HG03175 (cell line): ENCODE measurements at regions not wholly inside any gene's neighbourhood (a gene's known extent, or its start where the extent isn't known, plus 50 kb on each side); places are given as distances from the start of the nearest gene placed in this dataset.
"Not testable (repeated sequence)": the region's sequence is repeated elsewhere in the genome, so short reads cannot be mapped to it uniquely, and the experiment has no call there.

ENCODE experiments used
- ATAC-seq: cut with Tn5 transposase; IDR thresholded peaks from one replicate; pipeline ENCODE4 v1.9.1; 2021; ENCODE audit warnings: mild to moderate bottlenecking, moderate library complexity; ENCODE audit not compliant: unreplicated experiment

GRCh38 chr6:62819640-62820039 lies 391.6 kb upstream of the FKBP1C start:
- no peak for ATAC-seq

GRCh38 chr6:62808565-62809293 lies 402.5 kb upstream of the FKBP1C start:
- ATAC-seq = no peak

GRCh38 chr6:62805431-62805830 lies 405.8 kb upstream of the FKBP1C start:
- ATAC-seq = no peak

GRCh38 chr6:62803094-62803493 lies 408.2 kb upstream of the FKBP1C start:
- ATAC-seq = no peak

GRCh38 chr6:62797190-62797589 lies 414.1 kb upstream of the FKBP1C start:
- ATAC-seq = no peak

- ATAC-seq = no peak
These were observed 435.7 kb upstream of the FKBP1C start for GRCh38 chr6:62775427-62776022.

- ATAC-seq = not testable (repeated sequence)
These were observed 445.1 kb upstream of the FKBP1C start for GRCh38 chr6:62766174-62766573.

- ATAC-seq = no peak
These were observed 446.4 kb upstream of the FKBP1C start for GRCh38 chr6:62764841-62765240.

GRCh38 chr6:62763125-62763912 lies 447.9 kb upstream of the FKBP1C start:
- no peak for ATAC-seq

GRCh38 chr6:62746968-62747367 lies 460.9 kb upstream of the KHDRBS2 start:
- ATAC-seq = no peak

GRCh38 chr6:62746161-62746560 lies 460.1 kb upstream of the KHDRBS2 start:
- no peak for ATAC-seq

- no peak for ATAC-seq
These were observed 454.6 kb upstream of the KHDRBS2 start for GRCh38 chr6:62740596-62740995.

- ATAC-seq = no peak
These were observed 454.1 kb upstream of the KHDRBS2 start for GRCh38 chr6:62740171-62740570.

GRCh38 chr6:62737792-62738191 lies 451.8 kb upstream of the KHDRBS2 start:
- no peak for ATAC-seq

- ATAC-seq = no peak
These were observed 435.4 kb upstream of the KHDRBS2 start for GRCh38 chr6:62721408-62721807.

GRCh38 chr6:62716719-62717118 lies 430.7 kb upstream of the KHDRBS2 start:
- ATAC-seq = no peak

GRCh38 chr6:62714112-62714511 lies 428.1 kb upstream of the KHDRBS2 start:
- no peak for ATAC-seq

GRCh38 chr6:62711750-62712149 lies 425.7 kb upstream of the KHDRBS2 start:
- no peak for ATAC-seq

- ATAC-seq = no peak
These were observed 421.9 kb upstream of the KHDRBS2 start for GRCh38 chr6:62707914-62708313.

GRCh38 chr6:62707156-62707555 lies 421.1 kb upstream of the KHDRBS2 start:
- no peak for ATAC-seq

- ATAC-seq = no peak
These were observed 397.0 kb upstream of the KHDRBS2 start for GRCh38 chr6:62683063-62683462.

GRCh38 chr6:62681108-62681507 lies 395.1 kb upstream of the KHDRBS2 start:
- no peak for ATAC-seq
